ENCODE measurements at regions not wholly inside any gene's neighbourhood (a gene's known extent, or its start where the extent isn't known, plus 50 kb on each side); places are given as distances from the start of the nearest gene placed in this dataset.

- DNase-seq = no peak
- 74 to 83% methylated on average over 4 of the region's 4 CpGs for WGBS, 2 donors
Observed at GRCh38 chr5:8462565-8462964, 593.6 kb downstream of the MTRR start.

DNA sequence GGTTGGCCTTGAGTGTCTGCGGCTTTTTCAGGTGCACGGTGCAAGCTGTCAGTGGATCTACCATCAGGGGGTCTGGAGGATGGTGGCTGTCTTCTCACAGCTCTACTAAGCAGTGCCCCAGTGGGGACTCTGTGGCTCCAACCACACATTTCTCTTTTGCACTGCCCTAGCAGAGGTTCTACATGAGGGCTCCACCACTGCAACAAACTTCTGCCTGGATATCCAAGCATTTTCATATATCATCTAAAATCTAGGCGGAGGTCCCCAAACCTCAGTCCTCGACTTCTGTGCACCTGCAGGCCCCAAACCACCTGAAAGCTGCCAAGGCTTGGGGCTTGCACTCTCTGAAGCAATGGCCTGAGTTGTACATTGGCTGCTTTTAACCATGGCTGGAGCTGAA, 601.5 kb downstream of the MTRR start:
- Histone ChIP-seq H3K9me3 (no peaks in the 10 kb centered on the region), H3K27me3 (no peaks in the 10 kb centered on the region), H3K4me1 (no peaks in the 10 kb centered on the region), H3K27ac (no peak overlapping the region), H3K4me3 (no peak overlapping the region), H3K36me3 (ENCODE audit: low read depth, missing control alignments) (no peaks in the 10 kb centered on the region)
- WGBS, 2 donors = 89 to 90% methylated on average over 4 of the region's 4 CpGs
- DNase-seq = no peak
- intact Hi-C loops (cut with DNase I; ENCODE audit: low total_unique reads) = no loop called here
- TF ChIP-seq POLR2A (IDR thresholded peaks at IDR 0.05) = no peak
- no peak for TF ChIP-seq CTCF (IDR thresholded peaks at IDR 0.05)

More at GRCh38 chr5:8462565-8462964, 593.6 kb downstream of the MTRR start:
- Histone ChIP-seq H3K4me1 (no peaks in the 10 kb centered on the region), H3K9me3 (no peaks in the 10 kb centered on the region), H3K27ac (no peak overlapping the region), H3K36me3 (ENCODE audit: low read depth, missing control alignments) (no peaks in the 10 kb centered on the region), H3K4me3 (no peak overlapping the region), H3K27me3 (no peaks in the 10 kb centered on the region)
- TF ChIP-seq CTCF (IDR thresholded peaks at IDR 0.05) (no peak), POLR2A (IDR thresholded peaks at IDR 0.05) (no peak)
- intact Hi-C loops (cut with DNase I; ENCODE audit: low total_unique reads) = no loop called here

DNA sequence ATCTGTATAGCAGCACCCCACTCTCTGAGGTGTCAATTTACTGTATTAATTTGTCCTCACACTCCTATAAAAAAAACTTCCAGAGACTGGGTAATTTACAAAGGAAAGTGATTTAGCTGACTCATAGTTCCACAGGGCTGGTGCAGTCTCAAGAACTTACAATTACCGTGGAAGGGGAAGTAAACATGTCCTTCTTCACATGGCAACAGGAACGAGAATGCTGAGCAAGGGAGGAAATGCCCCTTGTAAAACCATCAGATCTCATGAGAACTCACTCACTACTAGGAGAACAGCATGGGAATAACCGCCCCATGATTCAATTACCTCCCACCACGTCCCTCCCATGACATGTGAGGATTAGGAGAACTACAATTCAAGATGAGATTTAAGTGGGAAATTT, 602.6 kb downstream of the MTRR start:
- Histone ChIP-seq H3K36me3 (ENCODE audit: low read depth, missing control alignments) (no peaks in the 10 kb centered on the region), H3K9me3 (no peaks in the 10 kb centered on the region), H3K4me1 (no peaks in the 10 kb centered on the region), H3K27ac (no peak overlapping the region), H3K27me3 (no peaks in the 10 kb centered on the region), H3K4me3 (no peak overlapping the region)
- intact Hi-C loops (cut with DNase I; ENCODE audit: low total_unique reads) = no loop called here
- WGBS, 2 donors = 72 to 84% methylated on average over 4 of the region's 4 CpGs
- no peak for DNase-seq
- TF ChIP-seq CTCF (IDR thresholded peaks at IDR 0.05) (no peak), POLR2A (IDR thresholded peaks at IDR 0.05) (no peak)

DNA sequence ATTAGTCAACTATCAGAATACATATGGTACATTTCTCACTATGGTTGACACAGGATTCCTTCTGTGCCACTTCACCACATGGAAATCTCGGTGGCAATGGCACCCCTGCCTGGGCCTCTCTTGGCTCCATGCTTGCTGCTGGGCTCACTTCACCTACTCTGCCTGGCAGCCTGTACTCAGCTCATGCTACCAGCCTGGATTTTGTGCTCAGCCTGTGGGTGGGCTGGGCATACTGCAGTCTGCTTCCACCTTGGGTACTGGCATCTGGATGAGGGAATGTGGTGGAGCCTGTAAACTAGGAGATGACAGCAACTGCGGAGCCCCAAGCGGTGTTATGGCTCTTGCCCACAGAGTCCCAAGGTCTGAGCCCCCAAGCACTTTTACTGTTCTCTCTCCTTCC, 604.1 kb downstream of the MTRR start:
- TF ChIP-seq CTCF (IDR thresholded peaks at IDR 0.05) = no peak
- no peak for TF ChIP-seq POLR2A (IDR thresholded peaks at IDR 0.05)
- Histone ChIP-seq H3K27ac (no peak overlapping the region), H3K9me3 (no peaks in the 10 kb centered on the region), H3K4me1 (no peaks in the 10 kb centered on the region), H3K4me3 (no peak overlapping the region), H3K36me3 (ENCODE audit: low read depth, missing control alignments) (no peaks in the 10 kb centered on the region), H3K27me3 (no peaks in the 10 kb centered on the region)
- intact Hi-C loops (cut with DNase I; ENCODE audit: low total_unique reads) = no loop called here
- DNase-seq = no peak
- WGBS, 2 donors = 96 to 100% methylated on average over 3 of the region's 3 CpGs

GRCh38 chr5:8473827-8474568, 605.0 kb downstream of the MTRR start:
- no peak overlapping the region for H3K27ac ChIP-seq
- TF ChIP-seq CTCF (IDR thresholded peaks at IDR 0.05) (no peak), POLR2A (IDR thresholded peaks at IDR 0.05) (no peak)
- no peaks in the 10 kb centered on the region for H3K36me3 ChIP-seq (ENCODE audit: low read depth, missing control alignments)
- 59% methylated on average over 6 of the region's 6 CpGs for WGBS, 2 donors
- no peaks in the 10 kb centered on the region for H3K27me3 ChIP-seq
- intact Hi-C loops (cut with DNase I; ENCODE audit: low total_unique reads) = no loop called here
- DNase-seq = no peak
- H3K9me3 ChIP-seq = no peaks in the 10 kb centered on the region
- no peaks in the 10 kb centered on the region for H3K4me1 ChIP-seq
- no peak overlapping the region for H3K4me3 ChIP-seq
